Calu3 (cell line): ENCODE measurements at regions not wholly inside any gene's neighbourhood (a gene's known extent, or its start where the extent isn't known, plus 50 kb on each side); places are given as distances from the start of the nearest gene placed in this dataset.

Source experiments
- BruUV-seq: library from RNA; stranded (reverse); fragments of 400-500 nt; replicated peaks from 2 replicates; lab custom pipeline; 2021; lab: Mats Ljungman, UMichigan
- CTCF ChIA-PET: fragments of 300-600 bp; sonication (Branson Sonifier 250); formaldehyde crosslinking; loops from one replicate; lab custom pipeline; 2022; ENCODE audit warnings: antibody characterized with exemption; lab: Charles Lee
- DNase-seq: peaks from one replicate; pipeline ENCODE4 v3.0.0; 2022
- H3K27ac Mint-ChIP-seq: one replicate; pipeline ENCODE4 v1.8.0; 2022; ENCODE audit warnings: mixed read lengths; ENCODE audit not compliant: unreplicated experiment
- H3K27me3 Mint-ChIP-seq: one replicate; pipeline ENCODE4 v1.8.0; 2022; ENCODE audit warnings: mixed read lengths; ENCODE audit not compliant: unreplicated experiment
- H3K36me3 Mint-ChIP-seq: one replicate; pipeline ENCODE4 v1.8.0; 2022; ENCODE audit warnings: mild to moderate bottlenecking, moderate library complexity, mixed read lengths; ENCODE audit not compliant: insufficient read depth, unreplicated experiment
- H3K4me1 Mint-ChIP-seq: one replicate; pipeline ENCODE4 v1.8.0; 2022; ENCODE audit warnings: mild to moderate bottlenecking, low read depth, mixed read lengths; ENCODE audit not compliant: unreplicated experiment
- H3K4me3 Mint-ChIP-seq: one replicate; pipeline ENCODE4 v1.8.0; 2022; ENCODE audit warnings: mild to moderate bottlenecking, low read depth, moderate library complexity, mixed read lengths; ENCODE audit not compliant: unreplicated experiment
- H3K9me3 Mint-ChIP-seq: one replicate; pipeline ENCODE4 v1.8.0; 2022; ENCODE audit warnings: low read depth, mixed read lengths; ENCODE audit not compliant: unreplicated experiment
- CTCF ChIP-seq: fragments of 200-600 bp; IDR thresholded peaks from one replicate; pipeline ENCODE4 v1.8.0; 2022; ENCODE audit warnings: antibody characterized with exemption; ENCODE audit not compliant: unreplicated experiment
- intact Hi-C: fragments of 100-400 bp; cut with micrococcal nuclease; formaldehyde crosslinking; loops from one replicate; pipeline ENCODE4 v1.10.0; 2022; ENCODE audit not compliant: unreplicated experiment

DNA sequence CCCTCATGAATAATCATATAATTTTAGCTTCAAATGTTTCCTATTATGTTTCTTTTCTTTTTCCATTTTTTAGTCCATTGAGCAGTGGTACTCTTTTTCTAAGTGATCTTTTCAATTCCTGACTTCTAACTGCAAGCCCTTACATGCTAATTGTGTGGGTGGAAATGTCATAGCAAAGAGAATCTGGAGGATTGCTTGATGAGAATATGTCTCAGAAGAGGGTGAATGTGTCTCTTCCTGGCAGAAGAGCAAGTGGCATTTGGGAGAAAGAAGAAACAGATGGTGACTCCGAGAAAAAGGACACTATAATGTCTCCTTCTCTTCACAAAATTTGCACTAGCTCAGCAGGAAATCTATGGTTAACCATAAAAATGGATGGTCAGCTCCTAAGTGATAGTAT is 2320.0 kb downstream of the PCDH9 start:
- Mint-ChIP-seq H3K4me3 (no peak overlapping the region), H3K36me3 (no peaks in the 10 kb centered on the region), H3K4me1 (no peaks in the 10 kb centered on the region), H3K27ac (no peak overlapping the region), H3K9me3 (no peaks in the 10 kb centered on the region), H3K27me3 (no peaks in the 10 kb centered on the region)
- CTCF ChIA-PET = no interaction called here
- DNase-seq = no peak
- BruUV-seq = no TSS peak
- intact Hi-C loops = no loop called here
- TF ChIP-seq CTCF = no peak

DNA sequence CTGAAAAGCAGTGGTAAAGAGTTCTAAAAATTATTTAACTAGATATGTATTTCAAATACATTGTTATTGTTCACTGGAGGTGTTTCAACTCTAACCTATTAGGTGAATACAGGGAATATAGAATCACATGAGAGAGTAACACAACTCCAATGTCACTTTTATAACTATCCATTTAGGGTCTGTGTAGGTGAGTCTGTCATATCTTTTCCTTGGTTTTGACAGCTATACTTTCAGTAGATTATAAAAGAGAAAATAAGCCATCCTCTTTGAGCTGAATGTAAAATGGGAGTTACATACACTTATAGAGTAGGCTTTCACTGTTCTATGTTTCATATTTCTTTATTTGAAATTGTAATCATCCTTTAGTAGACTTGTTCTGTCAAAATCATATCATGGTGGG is 2321.0 kb downstream of the PCDH9 start:
- DNase-seq = no peak
- Mint-ChIP-seq H3K9me3 (no peaks in the 10 kb centered on the region), H3K4me1 (no peaks in the 10 kb centered on the region), H3K27ac (no peak overlapping the region), H3K27me3 (no peaks in the 10 kb centered on the region), H3K4me3 (no peak overlapping the region), H3K36me3 (no peaks in the 10 kb centered on the region)
- BruUV-seq = no TSS peak
- CTCF ChIA-PET = no interaction called here
- intact Hi-C loops = no loop called here
- TF ChIP-seq CTCF = no peak

DNA sequence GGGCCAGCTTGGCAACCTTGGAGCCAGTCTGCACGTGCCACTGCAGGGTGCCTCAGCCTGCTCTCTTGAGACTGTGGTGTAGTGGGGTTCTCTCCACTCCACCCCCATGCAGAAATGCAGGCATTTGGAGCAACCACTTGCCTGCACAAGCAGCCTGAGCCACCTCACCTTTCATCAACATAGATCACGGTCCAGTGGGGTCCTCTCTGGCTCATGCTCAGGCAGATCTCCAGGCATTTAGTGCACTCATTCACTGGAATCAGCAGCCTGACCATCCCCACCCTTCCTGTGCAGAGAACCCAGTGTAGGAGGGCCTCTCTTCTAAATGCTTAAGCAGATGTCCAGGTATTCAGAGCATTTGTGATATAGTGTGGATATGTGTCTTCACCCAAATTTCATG is 2330.1 kb downstream of the PCDH9 start:
- no peak for DNase-seq
- Mint-ChIP-seq H3K4me1 (no peaks in the 10 kb centered on the region), H3K27ac (no peak overlapping the region), H3K36me3 (no peaks in the 10 kb centered on the region), H3K4me3 (no peak overlapping the region), H3K27me3 (no peaks in the 10 kb centered on the region), H3K9me3 (peaks cover 2% of the 10 kb centered on the region)
- no peak for TF ChIP-seq CTCF
- CTCF ChIA-PET = no interaction called here
- no TSS peak for BruUV-seq
- intact Hi-C loops = no loop called here

DNA sequence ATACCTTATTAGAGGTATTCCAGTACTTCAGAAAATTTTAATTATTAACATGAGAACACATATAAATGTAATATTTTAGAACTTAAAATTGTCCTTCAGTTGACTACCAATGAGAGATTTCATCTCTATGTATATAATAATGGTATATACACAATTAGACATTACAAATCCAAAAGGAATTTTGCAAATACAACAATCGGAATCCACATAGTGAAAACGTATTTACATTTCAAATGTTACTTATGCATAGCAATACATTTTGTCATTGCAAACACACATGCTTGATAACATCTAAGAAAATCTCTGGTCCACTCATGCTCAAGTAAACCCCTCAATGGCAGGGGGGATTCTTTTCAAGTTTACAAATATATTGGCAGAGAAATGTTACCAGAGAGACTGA is 2345.2 kb downstream of the PCDH9 start:
- no peaks in the 10 kb centered on the region for H3K4me1 Mint-ChIP-seq
- H3K36me3 Mint-ChIP-seq = no peaks in the 10 kb centered on the region
- CTCF ChIA-PET = no interaction called here
- H3K27ac Mint-ChIP-seq = no peak overlapping the region
- intact Hi-C loops = no loop called here
- TF ChIP-seq CTCF = no peak
- H3K9me3 Mint-ChIP-seq = no peaks in the 10 kb centered on the region
- BruUV-seq = no TSS peak
- DNase-seq = no peak
- no peak overlapping the region for H3K4me3 Mint-ChIP-seq
- no peaks in the 10 kb centered on the region for H3K27me3 Mint-ChIP-seq
